Panc1 (cell line): ENCODE measurements at regions not wholly inside any gene's neighbourhood (a gene's known extent, or its start where the extent isn't known, plus 50 kb on each side); places are given as distances from the start of the nearest gene placed in this dataset.

Experiments used
- ATAC-seq: fragments of 200-7000 bp; cut with Tn5 transposase; 2 replicates; pipeline ENCODE4 v1.9.1; 2020; ENCODE audit warnings: mild to moderate bottlenecking, moderate library complexity
- BruUV-seq: library from RNA; stranded (reverse); fragments of 400-500 nt; replicated peaks from 2 replicates; lab custom pipeline; 2021; lab: Mats Ljungman, UMichigan
- CTCF ChIA-PET: fragments of 300-600 bp; sonication (Branson Sonifier 250); formaldehyde crosslinking; loops from one replicate; lab custom pipeline; 2022; ENCODE audit warnings: antibody characterized with exemption; lab: Charles Lee
- POLR2A ChIA-PET: fragments of 300-600 bp; sonication (Branson Sonifier 250); formaldehyde crosslinking; loops from one replicate; lab custom pipeline; 2022; ENCODE audit warnings: antibody characterized with exemption; lab: Charles Lee
- DNase-seq: peaks from one replicate; pipeline ENCODE4 v3.0.0-alpha.2; 2010; ENCODE audit warnings: low read depth, low spot score
- H3K27ac ChIP-seq: 2 replicates; pipeline ENCODE4 v1.5.1; 2011; ENCODE audit warnings: mild to moderate bottlenecking, low read length, inconsistent platforms
- H3K27me3 ChIP-seq: fragments of 200-500 bp; sonication (Bioruptor generic); 2 replicates; pipeline ENCODE4 v1.6.0; 2014; ENCODE audit warnings: low read length, inconsistent platforms; ENCODE audit not compliant: control insufficient read depth, insufficient read depth
- H3K36me3 ChIP-seq: fragments of 200-500 bp; sonication (Bioruptor generic); 2 replicates; pipeline ENCODE4 v1.5.1; 2014; ENCODE audit warnings: inconsistent platforms, mild to moderate bottlenecking, low read length, moderate library complexity; ENCODE audit not compliant: control insufficient read depth, insufficient read depth
- H3K4me1 ChIP-seq: 2 replicates; pipeline ENCODE4 v1.5.1; 2011; ENCODE audit warnings: inconsistent platforms, mild to moderate bottlenecking, low read length, moderate library complexity; ENCODE audit not compliant: control insufficient read depth, insufficient read depth
- H3K4me3 ChIP-seq, 2 experiments: 2 replicates each; pipeline ENCODE4 v1.5.1; 2011 to 2012; ENCODE audit warnings: low read depth in 2 of 2, low read length in 2 of 2, mild to moderate bottlenecking in 2 of 2, inconsistent platforms in 1 of 2, moderate library complexity in 1 of 2
- H3K9me3 ChIP-seq: fragments of 200-500 bp; sonication (Bioruptor generic); 2 replicates; pipeline ENCODE4 v1.5.1; 2014; ENCODE audit warnings: low read depth, mild to moderate bottlenecking, inconsistent platforms, low read length, moderate library complexity; ENCODE audit not compliant: control insufficient read depth, insufficient read depth
- CTCF ChIP-seq: fragments of 450-650 bp; IDR thresholded peaks from 2 replicates; pipeline ENCODE4 v1.5.1; 2017; ENCODE audit warnings: mild to moderate bottlenecking
- POLR2AphosphoS5 ChIP-seq: IDR thresholded peaks from 2 replicates; pipeline ENCODE4 v1.6.1; 2012; ENCODE audit warnings: mild to moderate bottlenecking, low read depth, low read length, moderate library complexity
- REST ChIP-seq, 2 experiments: IDR thresholded peaks; 2 replicates each; pipeline ENCODE4 v1.6.1; 2011 to 2012; ENCODE audit warnings: low read depth in 2 of 2, control low read depth in 1 of 2, low read length in 1 of 2, mild to moderate bottlenecking in 1 of 2, moderate library complexity in 1 of 2; ENCODE audit not compliant: insufficient read depth in 1 of 2
- SIN3A ChIP-seq: IDR thresholded peaks from 2 replicates; pipeline ENCODE4 v1.6.1; 2012; ENCODE audit warnings: low read depth, mild to moderate bottlenecking, low read length, moderate library complexity, borderline replicate concordance; ENCODE audit not compliant: insufficient read depth
- TCF7L2 ChIP-seq: IDR thresholded peaks from 2 replicates; pipeline ENCODE4 v1.6.1; 2011; ENCODE audit warnings: mild to moderate bottlenecking, low read depth, low read length, inconsistent platforms
- in situ Hi-C: cut with HindIII; loops from 2 replicates; pipeline ENCODE4 v1.10.0; 2016; ENCODE audit warnings: low sequenced_read_pairs, low pct_unique_long_range_greater_than_20kb
- intact Hi-C: fragments of 100-400 bp; cut with micrococcal nuclease; formaldehyde crosslinking; loops from one replicate; pipeline ENCODE4 v1.10.0; 2022; ENCODE audit not compliant: unreplicated experiment

- no TSS peak for BruUV-seq
- Histone ChIP-seq H3K27me3 (no peaks in the 10 kb centered on the region), H3K36me3 (no peaks in the 10 kb centered on the region), H3K4me1 (no peaks in the 10 kb centered on the region), H3K4me3 (no peak overlapping the region), H3K27ac (no peak overlapping the region), H3K9me3 (no peaks in the 10 kb centered on the region)
- intact Hi-C loops (no loop called here), in situ Hi-C loops (no loop called here)
- ATAC-seq (no peak), DNase-seq (no peak)
- ChIA-PET POLR2A (no interaction called here), CTCF (interaction anchor here (0.6 kb wide), 1 partner anchor 370 kb away, joined by 3 read pairs; no protein-coding TSS in a partner anchor)
- TF ChIP-seq CTCF (no peak), REST (IDR thresholded peaks at IDR 0.05; ENCODE audit: insufficient read depth in 1 of 2, low read depth in 2 of 2, low read length in 1 of 2) (no peak)
These were observed 483.6 kb upstream of the NOX3 start for GRCh38 chr6:155939253-155939652.

GRCh38 chr6:155936551-155936950 lies 480.9 kb upstream of the NOX3 start:
- no peak for DNase-seq
- no peak overlapping the region for H3K27ac ChIP-seq
- BruUV-seq, result no TSS peak
- in situ Hi-C loops (no loop called here), intact Hi-C loops (no loop called here)
- H3K4me3 ChIP-seq, result no peak overlapping the region
- POLR2A ChIA-PET, result interaction anchor here (0.6 kb wide), 1 partner anchor 32 kb away, joined by 8 read pairs; no protein-coding TSS in a partner anchor
- no peaks in the 10 kb centered on the region for H3K4me1 ChIP-seq
- CTCF ChIA-PET, result no interaction called here
- H3K9me3 ChIP-seq, result 0 out of 2 replicates have a peak, but pooled peaks cover under 1% of the 10 kb centered on the region
- H3K36me3 ChIP-seq, result no peaks in the 10 kb centered on the region
- no peaks in the 10 kb centered on the region for H3K27me3 ChIP-seq
- no peak for TF ChIP-seq POLR2AphosphoS5
- no peak for TF ChIP-seq CTCF
- TF ChIP-seq TCF7L2, result no peak
- TF ChIP-seq SIN3A, result no peak
- no peak for TF ChIP-seq REST (IDR thresholded peaks at IDR 0.05; ENCODE audit: insufficient read depth in 1 of 2, low read depth in 2 of 2, low read length in 1 of 2)
- no peak for ATAC-seq
